H9 (cell line): ENCODE measurements at regions not wholly inside any gene's neighbourhood (a gene's known extent, or its start where the extent isn't known, plus 50 kb on each side); places are given as distances from the start of the nearest gene placed in this dataset.

ENCODE experiments used
- DNase-seq: peaks from one replicate; pipeline ENCODE4 v3.0.0-alpha.2; 2017
- H2AFZ ChIP-seq: one replicate; pipeline ENCODE4 v1.6.1; 2013; ENCODE audit warnings: mild to moderate bottlenecking, low read length, control low read depth, moderate library complexity
- H2AK5ac ChIP-seq: 2 replicates; pipeline ENCODE4 v1.6.1; 2013; ENCODE audit warnings: low read length, control low read depth, mixed read lengths; ENCODE audit not compliant: insufficient read length
- H2BK120ac ChIP-seq: one replicate; pipeline ENCODE4 v1.6.1; 2013; ENCODE audit warnings: low read depth, mild to moderate bottlenecking, low read length, control low read depth, inconsistent platforms; ENCODE audit not compliant: poor library complexity, severe bottlenecking
- H2BK12ac ChIP-seq: 2 replicates; pipeline ENCODE4 v1.6.1; 2013; ENCODE audit warnings: low read length, control low read depth, mixed read lengths, low read depth; ENCODE audit not compliant: insufficient read length
- H2BK15ac ChIP-seq: 2 replicates; pipeline ENCODE4 v1.6.1; 2013; ENCODE audit warnings: low read depth, low read length, control low read depth
- H2BK20ac ChIP-seq: one replicate; pipeline ENCODE4 v1.6.1; 2013; ENCODE audit warnings: low read depth, mild to moderate bottlenecking, low read length, control low read depth, inconsistent platforms; ENCODE audit not compliant: poor library complexity, severe bottlenecking
- H2BK5ac ChIP-seq: 2 replicates; pipeline ENCODE4 v1.6.1; 2013; ENCODE audit warnings: low read length, control low read depth, mixed read lengths; ENCODE audit not compliant: insufficient read length
- H3K14ac ChIP-seq: 2 replicates; pipeline ENCODE4 v1.6.1; 2013; ENCODE audit warnings: low read length, control low read depth; ENCODE audit not compliant: insufficient read depth
- H3K18ac ChIP-seq: 2 replicates; pipeline ENCODE4 v1.6.1; 2013; ENCODE audit warnings: low read depth, mild to moderate bottlenecking, mixed read lengths, low read length, control low read depth; ENCODE audit not compliant: insufficient read length
- H3K23ac ChIP-seq: 2 replicates; pipeline ENCODE4 v1.6.1; 2013; ENCODE audit warnings: low read length, control low read depth, mixed read lengths, low read depth; ENCODE audit not compliant: insufficient read length
- H3K23me2 ChIP-seq: 2 replicates; pipeline ENCODE4 v1.6.1; 2013; ENCODE audit warnings: low read depth, mild to moderate bottlenecking, mixed read lengths, low read length, control low read depth; ENCODE audit not compliant: insufficient read length, poor library complexity, severe bottlenecking
- H3K27ac ChIP-seq: 2 replicates; pipeline ENCODE4 v1.5.1; 2013; ENCODE audit warnings: low read length, control low read depth, mixed read lengths, low read depth; ENCODE audit not compliant: insufficient read length
- H3K27me3 ChIP-seq: 2 replicates; pipeline ENCODE4 v1.6.1; 2013; ENCODE audit warnings: low read length, control low read depth, inconsistent platforms; ENCODE audit not compliant: insufficient read depth
- H3K4ac ChIP-seq: 2 replicates; pipeline ENCODE4 v1.6.1; 2013; ENCODE audit warnings: low read depth, mild to moderate bottlenecking, control low read depth, inconsistent platforms, low read length, moderate library complexity
- H3K4me1 ChIP-seq: 2 replicates; pipeline ENCODE4 v1.6.1; 2013; ENCODE audit warnings: low read length, control low read depth, inconsistent platforms; ENCODE audit not compliant: insufficient read depth
- H3K4me2 ChIP-seq: 2 replicates; pipeline ENCODE4 v1.6.1; 2013; ENCODE audit warnings: low read length, control low read depth, mixed read lengths; ENCODE audit not compliant: insufficient read length, insufficient read depth
- H3K56ac ChIP-seq: 2 replicates; pipeline ENCODE4 v1.6.1; 2013; ENCODE audit warnings: low read depth, mild to moderate bottlenecking, mixed read lengths, low read length, control low read depth; ENCODE audit not compliant: insufficient read length
- H3K79me1 ChIP-seq: 2 replicates; pipeline ENCODE4 v1.6.1; 2013; ENCODE audit warnings: low read depth, mild to moderate bottlenecking, moderate library complexity, low read length, control low read depth, inconsistent platforms; ENCODE audit not compliant: insufficient read depth, poor library complexity, severe bottlenecking
- H3K79me2 ChIP-seq: 2 replicates; pipeline ENCODE4 v1.6.1; 2013; ENCODE audit warnings: low read length, control low read depth, inconsistent platforms; ENCODE audit not compliant: insufficient read depth
- H3K9ac ChIP-seq: 2 replicates; pipeline ENCODE4 v1.6.1; 2013; ENCODE audit warnings: low read length, control low read depth, mixed read lengths; ENCODE audit not compliant: insufficient read length; ENCODE audit errors: extremely low read depth
- H3K9me3 ChIP-seq: one replicate; pipeline ENCODE4 v1.6.1; 2013; ENCODE audit warnings: low read depth, low read length, inconsistent platforms; ENCODE audit not compliant: control insufficient read depth
- H3T11ph ChIP-seq: one replicate; pipeline ENCODE4 v1.6.1; 2013; ENCODE audit warnings: mild to moderate bottlenecking, low read length, control low read depth, inconsistent platforms
- H4K20me1 ChIP-seq: one replicate; pipeline ENCODE4 v1.6.1; 2013; ENCODE audit not compliant: control insufficient read depth, insufficient read length, insufficient read depth
- H4K5ac ChIP-seq: 2 replicates; pipeline ENCODE4 v1.6.1; 2013; ENCODE audit warnings: low read depth, mild to moderate bottlenecking, mixed read lengths, low read length, control low read depth; ENCODE audit not compliant: insufficient read length
- H4K8ac ChIP-seq: replicated peaks from 2 replicates; pipeline ENCODE4 v1.6.1; 2013; ENCODE audit warnings: low read length, control low read depth, mixed read lengths, low read depth; ENCODE audit not compliant: insufficient read length
- H4K91ac ChIP-seq: 2 replicates; pipeline ENCODE4 v1.6.1; 2013; ENCODE audit warnings: low read depth, mild to moderate bottlenecking, moderate library complexity, mixed read lengths, low read length, control low read depth; ENCODE audit not compliant: insufficient read length
- H3K27ac Mint-ChIP-seq, 3 experiments: 2 replicates in 2 of 3; 3 replicates in 1 of 3; pipeline ENCODE4 v1.8.0; 2020 to 2021; ENCODE audit warnings: mixed read lengths in 3 of 3, mild to moderate bottlenecking in 1 of 3, moderate library complexity in 1 of 3
- H3K27me3 Mint-ChIP-seq: 2 replicates; pipeline ENCODE4 v1.8.0; 2021; ENCODE audit warnings: low read depth, mild to moderate bottlenecking, moderate library complexity, mixed read lengths
- H3K36me3 Mint-ChIP-seq, 3 experiments: 2 replicates in 2 of 3; 3 replicates in 1 of 3; pipeline ENCODE4 v1.8.0; 2020 to 2021; ENCODE audit warnings: low read depth in 3 of 3, mixed read lengths in 3 of 3; ENCODE audit not compliant: insufficient read depth in 1 of 3
- H3K4me1 Mint-ChIP-seq, 2 experiments: 2 replicates each; pipeline ENCODE4 v1.8.0; 2020; ENCODE audit warnings: mixed read lengths in 2 of 2
- H3K4me3 Mint-ChIP-seq, 2 experiments: 2 replicates in 1 of 2; 3 replicates in 1 of 2; pipeline ENCODE4 v1.8.0; 2020 to 2021; ENCODE audit warnings: mild to moderate bottlenecking in 2 of 2, mixed read lengths in 2 of 2, moderate library complexity in 1 of 2
- H3K9me3 Mint-ChIP-seq, 2 experiments: 2 replicates in 1 of 2; 3 replicates in 1 of 2; pipeline ENCODE4 v1.8.0; 2020; ENCODE audit warnings: mild to moderate bottlenecking in 2 of 2, mixed read lengths in 2 of 2, moderate library complexity in 1 of 2
- CTCF ChIP-seq: fragments of 200-600 bp; sonication (generic); conservative IDR thresholded peaks from 3 replicates; pipeline ENCODE4 v1.8.0; 2021; ENCODE audit warnings: antibody characterized with exemption, mild to moderate bottlenecking
- WGBS: extraction: QIAGEN DNeasy Blood & Tissue Kit; methylation state at CpG from one replicate; pipeline ENCODE4 v1.1.7; 2013; ENCODE audit warnings: missing lambda C conversion rate, low lambda C conversion rate, mixed read lengths; ENCODE audit not compliant: insufficient read length; ENCODE audit errors: extremely low coverage; 5-methylcytosine and 5-hydroxymethylcytosine counted together

- H3K9ac ChIP-seq: no peak overlapping the region
- no peaks in the 10 kb centered on the region for H3K4me1 ChIP-seq
Observed at GRCh38 chr12:45637242-45637641, 92.3 kb upstream of the ARID2 start.

More at GRCh38 chr12:45637242-45637641, 92.3 kb upstream of the ARID2 start:
- Histone ChIP-seq H4K5ac (no peak overlapping the region), H3K56ac (no peak overlapping the region), H3K4ac (no peak overlapping the region), H3K79me2 (no peaks in the 10 kb centered on the region), H3K79me1 (no peaks in the 10 kb centered on the region), H3K27ac (no peak overlapping the region), H4K91ac (no peak overlapping the region), H3K23ac (no peak overlapping the region), H2AK5ac (no peak overlapping the region), H2BK5ac (no peak overlapping the region), H2AFZ (no peak overlapping the region), H2BK20ac (no peak overlapping the region), H3K14ac (no peak overlapping the region), H3T11ph (no peak overlapping the region), H3K27me3 (no peaks in the 10 kb centered on the region), H2BK12ac (no peak overlapping the region), H3K18ac (no peak overlapping the region), H2BK120ac (no peak overlapping the region), H3K4me2 (no peak overlapping the region), H4K20me1 (no peaks in the 10 kb centered on the region), H4K8ac (no peak overlapping the region), H3K23me2 (no peaks in the 10 kb centered on the region), H3K9me3 (no peaks in the 10 kb centered on the region), H2BK15ac (no peak overlapping the region)
- H3K27ac Mint-ChIP-seq: no peak overlapping the region
- H3K4me1 Mint-ChIP-seq: peaks cover 12% of the 10 kb centered on the region in 2 experiments
- no CpG with 5 or more reads among the region's 2 CpGs for WGBS
- DNase-seq: no peak
- no peak overlapping the region for H3K4me3 Mint-ChIP-seq
- no peaks in the 10 kb centered on the region; the same call in 1 of the 2 replicates for H3K27me3 Mint-ChIP-seq
- TF ChIP-seq CTCF: no peak
- H3K36me3 Mint-ChIP-seq: no peaks in the 10 kb centered on the region
- no peaks in the 10 kb centered on the region for H3K9me3 Mint-ChIP-seq
